GM19035 (cell line): ENCODE measurements at regions not wholly inside any gene's neighbourhood (a gene's known extent, or its start where the extent isn't known, plus 50 kb on each side); places are given as distances from the start of the nearest gene placed in this dataset.
"Not testable (repeated sequence)": the region's sequence is repeated elsewhere in the genome, so short reads cannot be mapped to it uniquely, and the experiment has no call there.

Experiments used
- ATAC-seq: cut with Tn5 transposase; IDR thresholded peaks from one replicate; pipeline ENCODE4 v1.9.1; 2021; ENCODE audit not compliant: unreplicated experiment

- ATAC-seq: no peak
Observed at GRCh38 chr7:16369855-16370254, 51.5 kb downstream of the CRPPA start.

- ATAC-seq: not testable (repeated sequence)
Observed at GRCh38 chr7:16369309-16369708, 52.0 kb downstream of the CRPPA start.

GRCh38 chr7:16368885-16369284 lies 52.5 kb downstream of the CRPPA start:
- no peak for ATAC-seq

GRCh38 chr7:16367115-16367514 lies 54.2 kb downstream of the CRPPA start:
- ATAC-seq: no peak

GRCh38 chr7:16365952-16366351 lies 55.4 kb downstream of the CRPPA start:
- ATAC-seq: no peak

- no peak for ATAC-seq
Observed at GRCh38 chr7:16365177-16365576, 56.2 kb downstream of the CRPPA start.

GRCh38 chr7:16359216-16359615 lies 62.1 kb downstream of the CRPPA start:
- ATAC-seq: no peak

GRCh38 chr7:16357921-16358320 lies 63.4 kb downstream of the CRPPA start:
- ATAC-seq: no peak

GRCh38 chr7:16357474-16357873 lies 63.9 kb downstream of the CRPPA start:
- ATAC-seq: no peak

- ATAC-seq: no peak
Observed at GRCh38 chr7:16356301-16356958, 64.9 kb downstream of the CRPPA start.

GRCh38 chr7:16354573-16354972 lies 66.8 kb downstream of the CRPPA start:
- ATAC-seq: no peak

GRCh38 chr7:16353226-16353625 lies 68.1 kb downstream of the CRPPA start:
- ATAC-seq: no peak

- ATAC-seq: peak; percentile 51
Observed at GRCh38 chr7:16350634-16351033, 70.7 kb downstream of the CRPPA start.

GRCh38 chr7:16348251-16348650 lies 73.1 kb downstream of the CRPPA start:
- ATAC-seq: no peak

- ATAC-seq: no peak
Observed at GRCh38 chr7:16347827-16348192, 73.5 kb downstream of the CRPPA start.

GRCh38 chr7:16347066-16347826 lies 74.1 kb downstream of the CRPPA start:
- no peak for ATAC-seq

- ATAC-seq: no peak
Observed at GRCh38 chr7:16345979-16346958, 75.1 kb downstream of the CRPPA start.

- ATAC-seq: no peak
Observed at GRCh38 chr7:16344927-16345326, 76.4 kb downstream of the CRPPA start.

- no peak for ATAC-seq
Observed at GRCh38 chr7:16343612-16344011, 77.7 kb downstream of the CRPPA start.

- no peak for ATAC-seq
Observed at GRCh38 chr7:16338065-16338464, 83.3 kb downstream of the CRPPA start.

GRCh38 chr7:16326106-16326505 lies 95.2 kb downstream of the CRPPA start:
- no peak for ATAC-seq

- no peak for ATAC-seq
Observed at GRCh38 chr7:16323313-16323712, 98.0 kb downstream of the CRPPA start.
